Tibial artery (tissue), 4 donors: ENCODE measurements at regions not wholly inside any gene's neighbourhood (a gene's known extent, or its start where the extent isn't known, plus 50 kb on each side); places are given as distances from the start of the nearest gene placed in this dataset.
"Not testable (repeated sequence)": the region's sequence is repeated elsewhere in the genome, so short reads cannot be mapped to it uniquely, and the experiment has no call there.

Source experiments
- DNase-seq, 2 donors: peaks; one replicate each; pipeline ENCODE4 v3.0.0-alpha.2; 2019
- H3K27ac ChIP-seq, 2 donors: fragments of 200-600 bp; sonication (generic) in 1 of 2; 1 replicate in 1 of 2; 2 replicates in 1 of 2; pipeline ENCODE4 v1.5.1; 2018 to 2019; ENCODE audit warnings: mild to moderate bottlenecking in 1 of 2
- H3K27me3 ChIP-seq, 2 donors: fragments of 200-600 bp; sonication (generic) in 1 of 2; one replicate each; pipeline versions ENCODE4 v1.5.1 to v1.6.0; 2016 to 2019
- H3K36me3 ChIP-seq, 3 donors: fragments of 200-600 bp; sonication (generic) in 2 of 3; one replicate each; pipeline ENCODE4 v1.5.1; 2016 to 2019; ENCODE audit warnings: mild to moderate bottlenecking in 2 of 3
- H3K4me1 ChIP-seq, 4 donors: fragments of 200-600 bp; sonication (generic) in 2 of 4; 1 replicate in 3 of 4; 2 replicates in 1 of 4; pipeline ENCODE4 v1.5.1; 2016 to 2019
- H3K4me3 ChIP-seq, 2 donors: fragments of 200-600 bp; sonication (generic) in 1 of 2; 1 replicate in 1 of 2; 2 replicates in 1 of 2; pipeline ENCODE4 v1.5.1; 2018 to 2019; ENCODE audit warnings: mild to moderate bottlenecking in 2 of 2
- H3K9me3 ChIP-seq, 3 donors: fragments of 200-600 bp; sonication (generic) in 1 of 3; one replicate each; pipeline ENCODE4 v1.5.1; 2016 to 2019
- intact Hi-C: fragments of 100-400 bp; cut with DNase I; formaldehyde crosslinking; loops from one replicate; pipeline ENCODE4 v1.15.0; 2023; ENCODE audit warnings: low total_unique reads
- TF ChIP-seq, protein P1 (sequence below), 2 experiments: fragments of 200-600 bp in 1 of 2; fragments of 450-650 bp in 1 of 2; IDR thresholded peaks; one replicate each; pipeline ENCODE4 v1.5.1; 2017 to 2019; ENCODE audit warnings: antibody characterized with exemption in 2 of 2, mild to moderate bottlenecking in 1 of 2, moderate library complexity in 1 of 2

- Histone ChIP-seq H3K27ac (no peak overlapping the region), H3K4me1 (no peaks in the 10 kb centered on the region), H3K9me3 (no peaks in the 10 kb centered on the region), H3K27me3 (no peaks in the 10 kb centered on the region), H3K36me3 (no peaks in the 10 kb centered on the region), H3K4me3 (no peak overlapping the region)
- no peak for DNase-seq
- TF ChIP-seq, protein P1, sequence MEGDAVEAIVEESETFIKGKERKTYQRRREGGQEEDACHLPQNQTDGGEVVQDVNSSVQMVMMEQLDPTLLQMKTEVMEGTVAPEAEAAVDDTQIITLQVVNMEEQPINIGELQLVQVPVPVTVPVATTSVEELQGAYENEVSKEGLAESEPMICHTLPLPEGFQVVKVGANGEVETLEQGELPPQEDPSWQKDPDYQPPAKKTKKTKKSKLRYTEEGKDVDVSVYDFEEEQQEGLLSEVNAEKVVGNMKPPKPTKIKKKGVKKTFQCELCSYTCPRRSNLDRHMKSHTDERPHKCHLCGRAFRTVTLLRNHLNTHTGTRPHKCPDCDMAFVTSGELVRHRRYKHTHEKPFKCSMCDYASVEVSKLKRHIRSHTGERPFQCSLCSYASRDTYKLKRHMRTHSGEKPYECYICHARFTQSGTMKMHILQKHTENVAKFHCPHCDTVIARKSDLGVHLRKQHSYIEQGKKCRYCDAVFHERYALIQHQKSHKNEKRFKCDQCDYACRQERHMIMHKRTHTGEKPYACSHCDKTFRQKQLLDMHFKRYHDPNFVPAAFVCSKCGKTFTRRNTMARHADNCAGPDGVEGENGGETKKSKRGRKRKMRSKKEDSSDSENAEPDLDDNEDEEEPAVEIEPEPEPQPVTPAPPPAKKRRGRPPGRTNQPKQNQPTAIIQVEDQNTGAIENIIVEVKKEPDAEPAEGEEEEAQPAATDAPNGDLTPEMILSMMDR (IDR thresholded peaks at IDR 0.05) = no peak
- intact Hi-C loops = no loop called here
Observed at GRCh38 chrX:81390237-81390636, 188.3 kb downstream of the SH3BGRL start.

DNA sequence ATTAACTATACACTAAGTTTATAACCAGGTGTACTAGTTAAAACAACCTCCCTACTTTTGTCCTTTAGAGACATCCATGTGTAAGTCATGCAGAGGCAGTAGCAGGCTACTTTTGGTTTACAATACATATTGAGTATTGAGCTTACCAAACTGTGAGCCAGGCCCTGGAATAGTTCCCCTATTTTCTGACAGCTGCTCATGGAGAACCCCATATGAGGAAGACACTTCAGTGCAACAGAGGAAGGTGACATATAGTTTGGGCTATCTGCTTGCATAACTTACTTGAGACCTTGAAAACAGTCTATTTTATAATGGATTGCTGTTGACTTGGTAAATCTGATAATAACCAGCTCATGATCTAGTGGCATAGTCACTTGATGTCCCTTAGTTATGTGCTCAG is 190.5 kb downstream of the SH3BGRL start:
- no peaks in the 10 kb centered on the region for H3K4me1 ChIP-seq
- TF ChIP-seq, protein P1 (IDR thresholded peaks at IDR 0.05) = no peak
- DNase-seq = no peak
- intact Hi-C loops = no loop called here
- H3K27ac ChIP-seq = no peak overlapping the region
- no peak overlapping the region for H3K4me3 ChIP-seq
- no peaks in the 10 kb centered on the region for H3K36me3 ChIP-seq
- H3K27me3 ChIP-seq = no peaks in the 10 kb centered on the region
- no peaks in the 10 kb centered on the region for H3K9me3 ChIP-seq

GRCh38 chrX:81405781-81406180 is 203.9 kb downstream of the SH3BGRL start:
- intact Hi-C loops = no loop called here
- no peaks in the 10 kb centered on the region for H3K27me3 ChIP-seq
- no peak for DNase-seq
- no peaks in the 10 kb centered on the region for H3K36me3 ChIP-seq
- TF ChIP-seq, protein P1 (IDR thresholded peaks at IDR 0.05) = no peak
- no peak overlapping the region for H3K27ac ChIP-seq
- H3K9me3 ChIP-seq = peaks cover 0 to 7% (median 0%) of the 10 kb centered on the region in 3 donors
- no peak overlapping the region for H3K4me3 ChIP-seq
- no peaks in the 10 kb centered on the region for H3K4me1 ChIP-seq

GRCh38 chrX:81411517-81411916 is 209.6 kb downstream of the SH3BGRL start:
- TF ChIP-seq, protein P1 (IDR thresholded peaks at IDR 0.05) = no peak
- Histone ChIP-seq H3K27me3 (no peaks in the 10 kb centered on the region), H3K36me3 (no peaks in the 10 kb centered on the region), H3K9me3 (no peaks in the 10 kb centered on the region), H3K4me3 (no peak overlapping the region), H3K4me1 (no peaks in the 10 kb centered on the region), H3K27ac (no peak overlapping the region)
- intact Hi-C loops = no loop called here
- no peak for DNase-seq

- Histone ChIP-seq H3K36me3 (no peaks in the 10 kb centered on the region), H3K4me3 (no peak overlapping the region), H3K27me3 (no peaks in the 10 kb centered on the region), H3K4me1 (no peaks in the 10 kb centered on the region), H3K27ac (no peak overlapping the region), H3K9me3 (no peaks in the 10 kb centered on the region)
- no peak for DNase-seq
- intact Hi-C loops = no loop called here
- TF ChIP-seq, protein P1 (IDR thresholded peaks at IDR 0.05) = no peak
Observed at GRCh38 chrX:81412428-81412827, 210.5 kb downstream of the SH3BGRL start.

GRCh38 chrX:81412857-81413256 is 211.0 kb downstream of the SH3BGRL start:
- intact Hi-C loops, H3K9me3 ChIP-seq, DNase-seq, H3K27me3 ChIP-seq, H3K36me3 ChIP-seq, H3K27ac ChIP-seq, H3K4me3 ChIP-seq, H3K4me1 ChIP-seq: not testable (repeated sequence)
